NCI-H2029 treated with DMSO at 0.1 percent for 48 hours (cell line): ENCODE measurements at regions not wholly inside any gene's neighbourhood (a gene's known extent, or its start where the extent isn't known, plus 50 kb on each side); places are given as distances from the start of the nearest gene placed in this dataset.
"Not testable (repeated sequence)": the region's sequence is repeated elsewhere in the genome, so short reads cannot be mapped to it uniquely, and the experiment has no call there.

Experiments
- DNase-seq: peaks from one replicate; lab custom pipeline; 2025; lab: John Stamatoyannopoulos, UW

GRCh38 chrX:45479835-45480422 lies 279.3 kb upstream of the DIPK2B start:
- DNase-seq: no peak

DNA sequence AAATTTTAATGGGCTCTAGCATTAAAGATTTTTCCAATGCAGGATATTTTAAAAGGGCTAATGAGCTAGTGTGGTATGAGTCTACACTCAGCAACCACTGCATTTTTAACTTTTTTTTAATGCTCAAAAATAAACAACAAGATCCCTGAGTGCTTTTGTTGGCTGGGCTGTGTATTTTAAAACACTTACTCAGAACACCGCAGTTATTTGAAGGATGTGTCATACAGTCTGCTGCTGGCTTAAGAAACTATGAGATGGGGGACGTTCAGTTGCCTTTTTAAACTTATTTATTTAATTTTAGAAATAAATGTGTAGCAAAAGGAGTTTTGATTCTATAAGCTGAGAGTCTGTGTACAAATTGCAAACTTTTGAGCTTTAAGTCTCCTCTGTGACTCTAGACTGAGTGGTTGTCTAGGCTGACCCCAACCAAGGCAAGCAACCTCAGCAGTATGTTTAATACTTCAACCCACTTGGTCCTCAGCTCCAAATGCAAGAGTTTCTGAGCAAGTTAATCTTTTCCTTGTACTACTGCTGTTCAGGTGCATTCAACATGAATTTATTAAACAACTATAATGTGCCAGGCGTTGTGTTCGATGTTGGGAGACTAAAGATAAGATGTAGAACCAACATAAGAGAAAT lies 278.6 kb upstream of the DIPK2B start:
- no peak for DNase-seq

- no peak for DNase-seq
Observed at GRCh38 chrX:45472968-45473367, 272.3 kb upstream of the DIPK2B start.

DNA sequence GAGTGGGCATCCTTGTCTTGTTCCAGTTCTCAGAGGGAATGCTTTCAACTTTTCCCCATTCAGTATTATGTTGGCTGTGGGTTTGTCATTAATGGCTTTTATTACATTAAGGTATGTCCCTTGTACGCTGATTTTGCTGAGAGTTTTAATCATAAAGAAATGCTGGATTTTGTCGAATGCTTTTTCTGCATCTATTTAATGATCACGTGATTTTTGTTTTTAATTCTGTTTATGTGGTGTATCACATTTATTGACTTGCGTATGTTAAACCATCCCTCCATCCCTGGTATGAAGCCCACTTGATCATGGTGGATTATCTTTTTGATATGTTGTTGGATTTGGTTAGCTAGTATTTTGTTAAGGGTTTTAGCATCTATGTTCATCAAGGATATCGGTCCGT lies 266.9 kb upstream of the DIPK2B start:
- DNase-seq: not testable (repeated sequence)

GRCh38 chrX:45455732-45456131 lies 255.1 kb upstream of the DIPK2B start:
- DNase-seq: not testable (repeated sequence)

- DNase-seq: no peak
Observed at GRCh38 chrX:45454290-45454689, 253.6 kb upstream of the DIPK2B start.

GRCh38 chrX:45449982-45450381 lies 249.3 kb upstream of the DIPK2B start:
- DNase-seq: peak; percentile 5

GRCh38 chrX:45447995-45448394 lies 247.3 kb upstream of the DIPK2B start:
- DNase-seq: no peak

GRCh38 chrX:45447331-45447730 lies 246.7 kb upstream of the DIPK2B start:
- DNase-seq: no peak

DNA sequence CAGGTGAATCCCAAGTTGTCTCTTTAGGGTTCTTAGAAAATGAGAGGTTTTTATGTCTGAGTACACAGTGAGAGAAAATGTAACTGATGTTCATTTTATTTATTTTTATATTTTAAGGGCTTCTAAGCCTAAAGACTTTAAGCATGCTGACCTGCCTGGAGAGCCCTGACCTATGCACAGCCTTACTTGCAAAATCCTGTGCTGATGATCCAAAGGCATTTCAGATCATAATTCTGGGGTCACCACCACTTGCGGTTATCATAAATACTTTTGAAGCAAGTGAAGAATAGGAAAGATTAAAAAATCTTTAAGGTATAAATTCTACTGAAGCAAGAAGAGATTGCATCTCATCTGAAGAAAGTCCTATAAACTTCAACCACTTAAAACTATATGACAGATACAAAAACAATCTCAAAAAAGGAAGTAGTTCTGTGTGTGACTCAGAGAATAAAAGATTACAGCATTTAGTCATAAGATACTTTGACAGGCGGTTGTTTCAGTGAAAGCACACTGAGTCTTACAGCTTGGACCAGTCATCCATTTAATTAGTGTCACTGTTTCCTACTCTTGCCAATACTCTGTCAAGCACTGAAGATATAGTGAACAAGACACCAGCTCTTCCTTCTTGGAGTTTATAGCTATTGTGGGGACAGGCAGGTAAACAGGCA lies 245.2 kb upstream of the DIPK2B start:
- no peak for DNase-seq

DNA sequence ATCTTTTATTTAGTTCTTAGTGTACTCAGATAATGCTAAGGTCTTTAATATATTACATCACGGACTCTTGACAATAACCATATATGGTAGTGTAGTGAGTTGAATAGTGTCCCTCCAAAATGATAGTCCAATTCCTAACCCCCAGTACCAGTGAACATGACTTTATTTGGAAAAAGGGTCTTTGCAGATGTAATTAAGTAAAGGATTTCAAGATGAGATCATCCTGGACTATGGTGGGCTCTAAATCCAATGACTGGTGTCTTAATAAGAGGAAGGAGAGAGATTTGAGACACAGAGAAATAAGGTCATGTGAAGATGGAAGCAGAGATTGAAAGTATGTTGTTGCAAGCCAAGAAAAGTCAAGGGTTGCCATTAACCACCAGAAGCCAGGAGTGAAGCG lies 236.5 kb upstream of the DIPK2B start:
- no peak for DNase-seq

DNA sequence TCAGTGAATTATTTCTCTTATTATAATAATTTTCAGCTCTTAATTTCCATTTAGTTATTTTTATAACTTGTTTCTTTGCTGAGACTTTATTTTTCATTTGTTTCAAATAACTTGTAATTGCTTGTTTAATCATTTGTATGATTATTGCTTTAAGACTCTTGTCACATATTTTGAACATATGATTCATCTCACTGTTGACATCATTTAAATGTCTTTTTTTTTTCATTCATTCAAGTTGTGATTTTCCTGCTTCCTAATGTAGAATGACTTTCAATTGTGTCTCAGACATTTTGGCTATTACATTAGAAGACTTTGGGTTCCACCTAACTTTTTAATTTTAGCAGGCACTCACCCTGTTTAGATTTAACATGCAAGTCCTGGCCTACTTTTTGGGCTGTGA lies 234.8 kb upstream of the DIPK2B start:
- DNase-seq: no peak

DNA sequence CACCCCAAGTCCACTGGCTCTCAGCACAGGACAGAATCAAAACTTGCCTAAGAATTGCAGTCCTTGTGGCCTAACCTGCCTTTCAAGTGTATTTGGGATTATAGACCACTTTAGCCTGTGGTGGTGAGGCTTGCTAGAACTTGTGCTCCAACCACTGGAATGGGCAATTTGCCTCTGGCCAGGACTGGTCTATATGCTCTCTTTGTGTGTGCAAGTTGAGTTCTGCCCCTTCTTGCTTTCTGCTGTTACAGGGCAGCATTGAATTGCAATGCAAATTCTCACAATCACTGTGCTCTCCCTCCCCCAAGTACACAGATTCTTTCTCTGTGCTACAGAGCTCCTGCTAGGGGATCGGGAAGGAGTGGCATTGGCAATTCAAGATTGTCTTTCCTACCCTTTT lies 233.6 kb upstream of the DIPK2B start:
- DNase-seq: no peak

DNA sequence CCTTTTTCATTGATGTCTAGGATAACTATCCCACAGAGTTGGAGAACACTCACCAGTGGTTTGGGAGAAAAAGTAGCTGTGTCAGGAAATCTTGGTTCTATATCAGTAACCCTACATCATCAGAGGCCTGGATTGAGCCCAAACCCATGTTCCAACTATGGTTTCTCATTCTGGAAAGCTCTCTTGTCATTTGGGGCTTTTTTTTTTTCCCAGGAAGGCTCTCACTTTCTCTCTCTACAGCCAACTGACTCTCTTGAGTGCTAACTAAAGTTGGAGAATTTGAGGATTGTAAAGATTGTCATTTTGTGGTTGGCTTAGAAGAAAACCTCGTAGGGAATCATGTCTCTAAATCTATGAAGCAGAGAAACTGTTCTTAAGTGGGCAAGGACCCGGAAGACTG lies 228.2 kb upstream of the DIPK2B start:
- DNase-seq: no peak

DNA sequence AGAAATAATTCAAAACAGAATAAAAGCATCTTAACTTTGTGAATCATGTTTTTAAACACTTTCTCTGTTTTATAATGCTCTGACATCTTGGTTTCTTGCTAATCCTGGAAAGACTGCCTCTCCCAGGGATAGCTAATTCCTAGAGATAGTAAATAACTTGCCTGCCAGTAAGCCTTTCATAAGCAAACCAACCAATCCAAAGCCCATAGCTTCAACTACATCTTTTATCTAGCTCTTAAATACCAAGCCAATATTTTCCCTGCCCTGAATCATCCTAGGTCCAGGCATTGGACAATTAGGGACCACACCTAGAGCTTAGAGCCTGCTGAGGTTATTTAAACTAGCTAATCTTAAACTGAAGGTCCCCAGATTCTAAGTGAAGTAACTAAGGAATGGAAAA lies 223.7 kb upstream of the DIPK2B start:
- DNase-seq: no peak

DNA sequence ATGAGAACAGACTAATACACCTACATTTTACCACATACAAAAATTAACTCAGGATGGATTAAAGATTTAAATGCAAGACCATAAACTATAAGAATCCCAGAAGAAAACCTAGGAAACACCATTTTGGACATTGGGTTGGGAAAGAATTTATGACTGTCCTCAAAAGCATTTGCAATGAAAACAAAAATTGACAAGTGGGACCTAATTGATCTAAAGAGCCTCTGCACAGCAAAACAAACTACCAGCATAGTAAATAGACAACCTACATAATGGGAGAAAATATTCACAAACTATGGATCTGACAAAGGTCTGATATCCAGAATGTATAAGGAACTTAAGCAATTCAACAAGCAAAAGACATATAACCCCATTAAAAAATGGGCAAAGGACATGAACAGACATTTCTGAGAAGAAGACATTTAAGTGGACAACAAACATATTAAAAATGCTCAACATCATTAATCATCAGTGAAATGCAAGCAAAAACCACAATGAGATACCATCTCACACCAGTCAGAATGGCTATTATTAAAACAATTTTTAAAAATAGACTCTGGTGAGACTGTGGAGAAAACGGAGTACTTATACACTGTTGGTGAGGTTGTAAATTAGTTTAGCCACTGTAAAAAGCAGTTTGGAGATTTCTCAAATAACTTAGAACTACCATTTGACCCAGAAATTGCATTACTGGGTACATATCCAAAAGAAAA lies 221.7 kb upstream of the DIPK2B start:
- DNase-seq: no peak

DNA sequence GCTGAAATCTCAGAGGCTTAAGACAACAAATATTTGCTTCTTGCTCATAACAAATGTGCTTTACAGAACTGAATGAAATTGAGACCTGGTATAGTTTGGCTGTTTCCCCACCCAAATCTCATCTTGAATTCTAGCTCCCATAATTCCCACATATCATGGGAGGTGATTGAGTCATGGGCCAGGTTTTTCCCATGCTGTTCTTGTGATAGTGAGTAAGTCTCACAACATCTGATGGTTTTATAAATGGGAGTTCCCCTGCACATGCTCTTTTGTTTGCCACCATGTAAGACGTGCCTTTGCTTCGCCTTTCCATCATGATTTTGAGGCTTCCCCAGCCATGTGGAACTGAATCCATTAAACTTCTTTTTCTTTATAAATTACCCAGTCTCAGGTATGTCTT lies 221.1 kb upstream of the DIPK2B start:
- DNase-seq: no peak

- no peak for DNase-seq
Observed at GRCh38 chrX:45404206-45404605, 203.5 kb upstream of the DIPK2B start.

GRCh38 chrX:45401923-45402322 lies 201.2 kb upstream of the DIPK2B start:
- DNase-seq: no peak

- DNase-seq: not testable (repeated sequence)
Observed at GRCh38 chrX:45400951-45401725, 200.5 kb upstream of the DIPK2B start.

- no peak for DNase-seq
Observed at GRCh38 chrX:45400027-45400779, 199.5 kb upstream of the DIPK2B start.
